ENCODE measurements at regions not wholly inside any gene's neighbourhood (a gene's known extent, or its start where the extent isn't known, plus 50 kb on each side); places are given as distances from the start of the nearest gene placed in this dataset.

DNA sequence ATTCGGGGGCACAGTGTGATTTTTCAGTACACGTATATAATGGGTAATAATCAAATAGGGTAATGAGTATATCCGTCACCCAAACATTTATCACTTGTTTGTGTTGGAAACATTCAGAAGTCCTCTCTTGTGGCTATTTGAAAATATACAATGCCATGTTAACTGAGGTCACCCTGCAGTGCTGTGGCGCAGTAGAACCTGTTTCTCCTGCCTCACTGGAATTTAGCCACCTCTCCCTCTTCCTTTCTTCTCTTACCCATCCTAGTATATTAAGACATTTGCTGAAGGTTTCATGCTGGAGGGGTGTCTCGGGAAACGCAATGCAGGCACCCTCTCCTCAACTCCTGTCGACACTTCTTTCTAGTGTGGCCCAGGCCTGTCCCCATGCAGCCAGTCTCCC lies 425.3 kb upstream of the MKI67 start:
- H3K4me3 ChIP-seq (replicated peaks; ENCODE audit: low read depth, low read length) = no peak overlapping the region
- DNase-seq (ENCODE audit: extremely low read depth, insufficient read length) = no peak
- TF ChIP-seq, protein P1, sequence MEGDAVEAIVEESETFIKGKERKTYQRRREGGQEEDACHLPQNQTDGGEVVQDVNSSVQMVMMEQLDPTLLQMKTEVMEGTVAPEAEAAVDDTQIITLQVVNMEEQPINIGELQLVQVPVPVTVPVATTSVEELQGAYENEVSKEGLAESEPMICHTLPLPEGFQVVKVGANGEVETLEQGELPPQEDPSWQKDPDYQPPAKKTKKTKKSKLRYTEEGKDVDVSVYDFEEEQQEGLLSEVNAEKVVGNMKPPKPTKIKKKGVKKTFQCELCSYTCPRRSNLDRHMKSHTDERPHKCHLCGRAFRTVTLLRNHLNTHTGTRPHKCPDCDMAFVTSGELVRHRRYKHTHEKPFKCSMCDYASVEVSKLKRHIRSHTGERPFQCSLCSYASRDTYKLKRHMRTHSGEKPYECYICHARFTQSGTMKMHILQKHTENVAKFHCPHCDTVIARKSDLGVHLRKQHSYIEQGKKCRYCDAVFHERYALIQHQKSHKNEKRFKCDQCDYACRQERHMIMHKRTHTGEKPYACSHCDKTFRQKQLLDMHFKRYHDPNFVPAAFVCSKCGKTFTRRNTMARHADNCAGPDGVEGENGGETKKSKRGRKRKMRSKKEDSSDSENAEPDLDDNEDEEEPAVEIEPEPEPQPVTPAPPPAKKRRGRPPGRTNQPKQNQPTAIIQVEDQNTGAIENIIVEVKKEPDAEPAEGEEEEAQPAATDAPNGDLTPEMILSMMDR (IDR thresholded peaks at IDR 0.05; ENCODE audit: insufficient read depth, low read length, poor library complexity, severe bottlenecking) = no peak
- H3K27me3 ChIP-seq (replicated peaks; ENCODE audit: control insufficient read depth, insufficient read depth, low read length) = no peaks in the 10 kb centered on the region
- H3K36me3 ChIP-seq (ENCODE audit: control insufficient read depth, insufficient read depth, low read length) = no peaks in the 10 kb centered on the region

DNA sequence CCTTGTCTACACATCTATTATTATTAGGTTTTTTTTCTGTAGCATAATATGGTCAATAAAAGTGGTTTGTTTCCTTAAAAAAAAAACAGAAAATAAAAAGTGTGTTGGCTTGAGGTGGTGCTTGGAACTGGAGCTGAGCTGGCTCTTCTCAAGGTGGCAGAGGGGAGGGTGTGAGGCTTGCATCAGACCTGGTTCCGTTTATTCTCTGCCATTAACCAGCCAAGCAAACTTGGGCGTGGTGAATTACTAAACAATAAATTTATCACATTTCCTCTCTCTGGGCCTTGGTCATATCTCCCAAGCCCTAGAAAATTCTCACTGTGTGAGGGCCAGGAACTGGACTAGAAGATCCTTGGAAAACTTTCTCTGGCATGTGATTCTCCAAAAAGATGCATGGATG lies 427.5 kb upstream of the MKI67 start:
- no peaks in the 10 kb centered on the region for H3K27me3 ChIP-seq (replicated peaks; ENCODE audit: control insufficient read depth, insufficient read depth, low read length)
- TF ChIP-seq, protein P1 (IDR thresholded peaks at IDR 0.05; ENCODE audit: insufficient read depth, low read length, poor library complexity, severe bottlenecking) = no peak
- DNase-seq (ENCODE audit: extremely low read depth, insufficient read length) = no peak
- H3K4me3 ChIP-seq (replicated peaks; ENCODE audit: low read depth, low read length) = no peak overlapping the region
- no peaks in the 10 kb centered on the region for H3K36me3 ChIP-seq (ENCODE audit: control insufficient read depth, insufficient read depth, low read length)

DNA sequence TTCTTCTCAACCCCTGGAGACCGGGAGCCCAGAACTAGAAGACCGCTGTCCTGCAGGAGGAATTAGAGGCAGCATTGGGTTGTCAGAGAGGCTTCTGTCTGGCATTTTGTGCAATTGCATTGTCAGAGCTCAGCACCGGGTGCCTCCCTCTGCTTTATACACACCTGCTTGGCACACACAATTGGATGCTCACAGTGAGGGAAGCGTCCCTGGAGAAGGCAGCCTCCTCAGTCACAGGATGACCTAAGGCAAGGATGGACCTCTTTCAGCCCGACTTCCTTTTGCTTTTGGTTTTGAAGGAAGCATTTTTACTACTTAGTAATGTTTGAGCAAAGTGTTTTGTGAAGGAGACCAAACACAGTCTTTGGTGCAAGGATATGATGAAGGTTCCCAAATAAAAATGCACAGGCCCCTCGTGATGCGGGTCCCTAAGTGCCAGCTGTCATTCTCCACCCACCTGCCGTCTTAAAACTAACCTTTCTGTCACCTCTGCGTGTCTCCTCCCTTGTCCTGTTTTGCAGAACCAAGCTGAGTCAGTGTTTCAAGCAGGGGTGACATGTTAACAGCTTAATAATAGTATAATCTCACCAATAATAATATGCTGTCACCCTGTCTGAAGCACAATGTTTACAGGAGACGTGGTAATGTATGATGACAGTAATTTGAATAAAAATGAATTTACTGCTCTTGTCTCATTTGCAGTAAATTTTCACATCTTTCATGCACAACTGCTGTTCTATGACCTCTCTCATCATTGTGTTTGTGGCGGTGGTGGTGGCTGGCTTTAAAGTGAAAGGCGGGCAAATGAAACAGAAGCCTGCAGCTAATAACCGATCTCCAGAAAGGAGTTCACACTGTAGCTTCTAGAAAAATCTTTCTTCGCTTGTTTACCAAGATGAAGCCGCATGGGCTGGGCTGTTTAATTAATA lies 430.2 kb upstream of the MKI67 start:
- Histone ChIP-seq H3K36me3 (ENCODE audit: control insufficient read depth, insufficient read depth, low read length) (no peaks in the 10 kb centered on the region), H3K4me3 (replicated peaks; ENCODE audit: low read depth, low read length) (no peak overlapping the region), H3K27me3 (replicated peaks; ENCODE audit: control insufficient read depth, insufficient read depth, low read length) (no peaks in the 10 kb centered on the region)
- TF ChIP-seq, protein P1 (IDR thresholded peaks at IDR 0.05; ENCODE audit: insufficient read depth, low read length, poor library complexity, severe bottlenecking) = no peak
- no peak for DNase-seq (ENCODE audit: extremely low read depth, insufficient read length)

DNA sequence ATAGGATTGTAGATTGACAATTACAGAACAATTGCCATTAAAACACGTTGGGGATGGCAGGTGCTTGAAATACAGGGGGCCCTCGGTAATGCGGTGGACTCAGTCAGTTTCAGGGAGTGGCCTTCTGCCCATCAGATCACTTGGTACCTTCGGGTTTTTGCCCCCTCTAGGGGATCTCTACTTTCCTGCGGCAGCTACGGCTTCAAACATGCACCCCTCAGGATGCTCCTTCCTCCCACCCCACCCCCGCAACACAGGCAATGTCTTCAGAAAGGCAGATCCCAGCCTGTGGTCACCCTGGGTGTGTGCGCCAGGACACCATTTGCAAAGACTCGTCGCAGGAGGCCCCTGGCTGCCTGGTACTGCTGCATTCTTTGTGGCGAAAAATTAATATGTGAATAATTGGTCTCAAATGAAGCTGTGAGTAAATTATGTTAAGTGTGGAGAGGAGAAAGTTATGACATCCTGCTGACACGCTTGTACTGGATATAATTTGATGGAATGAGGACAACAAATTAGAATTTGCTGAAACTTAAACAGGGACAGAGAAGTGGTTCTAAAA lies 431.0 kb upstream of the MKI67 start:
- no peak for DNase-seq (ENCODE audit: extremely low read depth, insufficient read length)
- Histone ChIP-seq H3K4me3 (replicated peaks; ENCODE audit: low read depth, low read length) (no peak overlapping the region), H3K27me3 (replicated peaks; ENCODE audit: control insufficient read depth, insufficient read depth, low read length) (no peaks in the 10 kb centered on the region), H3K36me3 (ENCODE audit: control insufficient read depth, insufficient read depth, low read length) (no peaks in the 10 kb centered on the region)
- TF ChIP-seq, protein P1 (IDR thresholded peaks at IDR 0.05; ENCODE audit: insufficient read depth, low read length, poor library complexity, severe bottlenecking) = no peak

DNA sequence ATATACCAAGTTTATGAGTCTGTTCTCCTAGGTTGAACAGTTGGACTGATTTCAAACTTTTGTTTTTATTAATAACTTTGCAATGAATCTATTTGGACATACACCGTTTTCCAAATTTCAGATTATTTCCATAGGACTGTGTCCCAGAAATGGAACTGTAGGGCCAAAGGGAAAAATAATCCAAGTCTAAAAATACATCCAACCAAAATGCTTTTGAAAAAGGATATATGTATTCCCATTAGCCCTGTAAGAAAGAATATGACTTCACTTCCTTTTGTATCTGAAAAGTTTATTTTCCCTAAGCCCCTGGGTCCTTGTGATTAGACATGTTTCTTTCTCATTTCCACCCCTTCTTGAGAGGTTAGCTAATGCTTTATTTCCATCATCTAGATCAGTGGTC lies 434.2 kb upstream of the MKI67 start:
- TF ChIP-seq, protein P1 (IDR thresholded peaks at IDR 0.05; ENCODE audit: insufficient read depth, low read length, poor library complexity, severe bottlenecking) = no peak
- no peak for DNase-seq (ENCODE audit: extremely low read depth, insufficient read length)
- Histone ChIP-seq H3K27me3 (replicated peaks; ENCODE audit: control insufficient read depth, insufficient read depth, low read length) (no peaks in the 10 kb centered on the region), H3K4me3 (replicated peaks; ENCODE audit: low read depth, low read length) (no peak overlapping the region), H3K36me3 (ENCODE audit: control insufficient read depth, insufficient read depth, low read length) (no peaks in the 10 kb centered on the region)

Measured in GM06990 (cell line).